ENCODE measurements at regions not wholly inside any gene's neighbourhood (a gene's known extent, or its start where the extent isn't known, plus 50 kb on each side); places are given as distances from the start of the nearest gene placed in this dataset.

- no peak overlapping the region for H2AFZ ChIP-seq (ENCODE audit: low read length)
- no peak overlapping the region for H3K27ac ChIP-seq (ENCODE audit: insufficient read depth, low read length)
- H4K20me1 ChIP-seq (ENCODE audit: control insufficient read depth, extremely low read depth, insufficient read depth, low read length), result no peaks in the 10 kb centered on the region
- H3K4me1 ChIP-seq (ENCODE audit: control insufficient read depth, extremely low read depth, insufficient read depth, low read length), result no peaks in the 10 kb centered on the region
- peak overlapping the region; percentile 17 for H3K4me2 ChIP-seq (ENCODE audit: extremely low read depth, insufficient read depth, low read length)
- H3K9me3 ChIP-seq (ENCODE audit: control insufficient read depth, insufficient read depth, low read depth, low read length), result no peaks in the 10 kb centered on the region
- DNase-seq (ENCODE audit: low read depth in 2 of 2), result no peak
- no peak overlapping the region for H3K9ac ChIP-seq (ENCODE audit: insufficient read depth, low read length)
- no peaks in the 10 kb centered on the region for H3K36me3 ChIP-seq (ENCODE audit: control insufficient read depth, insufficient read depth, low read length)
- H3K27me3 ChIP-seq (ENCODE audit: control insufficient read depth, insufficient read depth, low read length), result no peaks in the 10 kb centered on the region
- H3K79me2 ChIP-seq (ENCODE audit: control insufficient read depth, insufficient read depth, low read length), result no peaks in the 10 kb centered on the region
- TF ChIP-seq CTCF (conservative IDR thresholded peaks at IDR 0.05 in 1 of 2, IDR thresholded peaks at IDR 0.05 in 1 of 2; ENCODE audit: low read depth in 1 of 2, low read length in 2 of 2), result no peak
- TF ChIP-seq EZH2 (IDR thresholded peaks at IDR 0.05; ENCODE audit: low read length, missing control alignments), result no peak
- H3K4me3 ChIP-seq (replicated peaks in 1 of 4; ENCODE audit: control extremely low read depth in 1 of 4, insufficient read depth in 1 of 4, low read depth in 3 of 4, low read length in 4 of 4), result no peak overlapping the region
These were observed 657.0 kb upstream of the SYT4 start for GRCh38 chr18:43934322-43934721.

GRCh38 chr18:43934781-43935471, 657.6 kb upstream of the SYT4 start:
- H3K9ac ChIP-seq (ENCODE audit: insufficient read depth, low read length), result no peak overlapping the region
- DNase-seq (ENCODE audit: low read depth in 2 of 2), result peak; percentile 63 to 98
- H3K79me2 ChIP-seq (ENCODE audit: control insufficient read depth, insufficient read depth, low read length), result no peaks in the 10 kb centered on the region
- H3K4me3 ChIP-seq (replicated peaks in 1 of 4; ENCODE audit: control extremely low read depth in 1 of 4, insufficient read depth in 1 of 4, low read depth in 3 of 4, low read length in 4 of 4), result peak overlapping the region in 1 of 4 experiments; percentile 8
- H2AFZ ChIP-seq (ENCODE audit: low read length), result no peak overlapping the region
- no peaks in the 10 kb centered on the region for H3K27me3 ChIP-seq (ENCODE audit: control insufficient read depth, insufficient read depth, low read length)
- H3K27ac ChIP-seq (ENCODE audit: insufficient read depth, low read length), result no peak overlapping the region
- no peaks in the 10 kb centered on the region for H3K4me1 ChIP-seq (ENCODE audit: control insufficient read depth, extremely low read depth, insufficient read depth, low read length)
- no peaks in the 10 kb centered on the region for H3K36me3 ChIP-seq (ENCODE audit: control insufficient read depth, insufficient read depth, low read length)
- no peak for TF ChIP-seq CTCF (conservative IDR thresholded peaks at IDR 0.05 in 1 of 2, IDR thresholded peaks at IDR 0.05 in 1 of 2; ENCODE audit: low read depth in 1 of 2, low read length in 2 of 2)
- no peak for TF ChIP-seq EZH2 (IDR thresholded peaks at IDR 0.05; ENCODE audit: low read length, missing control alignments)
- peak overlapping the region; percentile 67 for H3K4me2 ChIP-seq (ENCODE audit: extremely low read depth, insufficient read depth, low read length)
- no peaks in the 10 kb centered on the region for H4K20me1 ChIP-seq (ENCODE audit: control insufficient read depth, extremely low read depth, insufficient read depth, low read length)
- H3K9me3 ChIP-seq (ENCODE audit: control insufficient read depth, insufficient read depth, low read depth, low read length), result no peaks in the 10 kb centered on the region

- Histone ChIP-seq H3K4me2 (ENCODE audit: extremely low read depth, insufficient read depth, low read length) (no peak overlapping the region), H3K79me2 (ENCODE audit: control insufficient read depth, insufficient read depth, low read length) (no peaks in the 10 kb centered on the region)
- TF ChIP-seq CTCF (conservative IDR thresholded peaks at IDR 0.05 in 1 of 2, IDR thresholded peaks at IDR 0.05 in 1 of 2; ENCODE audit: low read depth in 1 of 2, low read length in 2 of 2) (no peak), EZH2 (IDR thresholded peaks at IDR 0.05; ENCODE audit: low read length, missing control alignments) (no peak)
These were observed 658.9 kb upstream of the SYT4 start for GRCh38 chr18:43936176-43936575.

More at GRCh38 chr18:43936176-43936575, 658.9 kb upstream of the SYT4 start:
- Histone ChIP-seq H3K36me3 (ENCODE audit: control insufficient read depth, insufficient read depth, low read length) (no peaks in the 10 kb centered on the region), H3K27ac (ENCODE audit: insufficient read depth, low read length) (no peak overlapping the region), H2AFZ (ENCODE audit: low read length) (no peak overlapping the region), H3K27me3 (ENCODE audit: control insufficient read depth, insufficient read depth, low read length) (no peaks in the 10 kb centered on the region), H3K4me1 (ENCODE audit: control insufficient read depth, extremely low read depth, insufficient read depth, low read length) (no peaks in the 10 kb centered on the region), H4K20me1 (ENCODE audit: control insufficient read depth, extremely low read depth, insufficient read depth, low read length) (no peaks in the 10 kb centered on the region), H3K9me3 (ENCODE audit: control insufficient read depth, insufficient read depth, low read depth, low read length) (no peaks in the 10 kb centered on the region), H3K4me3 (replicated peaks in 1 of 4; ENCODE audit: control extremely low read depth in 1 of 4, insufficient read depth in 1 of 4, low read depth in 3 of 4, low read length in 4 of 4) (no peak overlapping the region), H3K9ac (ENCODE audit: insufficient read depth, low read length) (no peak overlapping the region)
- DNase-seq (ENCODE audit: low read depth in 2 of 2), result no peak
